Central memory CD8-positive, alpha-beta T cell (primary cell): ENCODE measurements at regions not wholly inside any gene's neighbourhood (a gene's known extent, or its start where the extent isn't known, plus 50 kb on each side); places are given as distances from the start of the nearest gene placed in this dataset.

Experiments used
- ATAC-seq: fragments of 150-1000 bp; cut with Tn5 transposase; replicated peaks from 2 replicates; pipeline ENCODE4 v1.10.0; 2022; ENCODE audit warnings: mild to moderate bottlenecking, moderate FRiP score, moderate number of reproducible peaks; ENCODE audit not compliant: poor library complexity, severe bottlenecking; ENCODE audit errors: extremely low read depth
- DNase-seq, 2 donors: peaks; one replicate each; pipeline ENCODE4 v3.0.0; 2021; ENCODE audit warnings: low spot score in 2 of 2
- H3K27ac Mint-ChIP-seq: one replicate; pipeline ENCODE4 v1.8.0; 2022; ENCODE audit warnings: low read depth, mild to moderate bottlenecking, moderate library complexity, mixed read lengths
- H3K27me3 Mint-ChIP-seq: one replicate; pipeline ENCODE4 v1.8.0; 2022; ENCODE audit warnings: mixed read lengths
- H3K36me3 Mint-ChIP-seq: one replicate; pipeline ENCODE4 v1.8.0; 2022; ENCODE audit warnings: mild to moderate bottlenecking, moderate library complexity, mixed read lengths; ENCODE audit not compliant: insufficient read depth
- H3K4me1 Mint-ChIP-seq: one replicate; pipeline ENCODE4 v1.8.0; 2022; ENCODE audit warnings: mixed read lengths
- H3K4me3 Mint-ChIP-seq: one replicate; pipeline ENCODE4 v1.8.0; 2022; ENCODE audit warnings: mild to moderate bottlenecking, moderate library complexity, mixed read lengths
- H3K9me3 Mint-ChIP-seq: one replicate; pipeline ENCODE4 v1.8.0; 2022; ENCODE audit warnings: mixed read lengths

DNA sequence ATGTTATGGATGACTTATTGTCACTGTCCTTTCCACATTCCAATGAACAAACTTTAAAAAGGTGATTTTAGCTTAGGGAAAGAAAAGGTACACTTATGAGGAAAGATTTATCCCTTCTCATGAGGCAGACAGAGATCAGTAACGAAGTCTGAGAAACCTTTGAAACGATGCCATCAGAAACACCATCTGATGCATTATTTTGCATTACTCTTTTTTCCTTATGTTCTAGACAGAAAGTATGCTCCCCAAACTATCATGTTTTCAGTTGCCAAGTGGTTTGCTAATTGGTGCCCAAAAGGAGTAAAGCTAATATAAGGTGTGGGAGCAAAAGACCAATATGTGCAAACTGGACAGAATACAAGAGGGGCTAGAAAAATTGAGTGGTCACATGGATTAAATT is 397.7 kb upstream of the RIOK2 start:
- no peak for DNase-seq
- Mint-ChIP-seq H3K4me1 (no peaks in the 10 kb centered on the region), H3K27ac (no peak overlapping the region), H3K4me3 (no peak overlapping the region), H3K27me3 (no peaks in the 10 kb centered on the region), H3K36me3 (no peaks in the 10 kb centered on the region), H3K9me3 (no peaks in the 10 kb centered on the region)
- no peak for ATAC-seq

DNA sequence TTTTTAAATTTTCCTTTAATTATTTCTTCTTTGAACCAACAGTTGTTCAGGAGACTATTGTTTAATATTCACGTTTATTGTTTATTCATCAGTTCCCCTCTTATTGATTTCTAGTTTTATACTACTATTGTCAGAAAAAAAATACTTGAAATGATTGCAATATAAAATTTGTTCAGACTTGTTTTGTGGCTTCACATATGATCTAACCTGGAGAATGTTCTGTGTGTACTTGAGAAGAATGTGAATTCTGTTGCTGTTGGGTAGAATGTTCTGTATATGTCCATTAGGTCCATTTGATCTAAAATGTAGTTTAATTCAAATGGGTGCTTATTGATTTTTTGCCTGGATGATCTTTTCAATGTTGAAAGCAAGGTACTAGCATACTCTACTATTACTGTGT is 408.7 kb upstream of the RIOK2 start:
- Mint-ChIP-seq H3K27me3 (no peaks in the 10 kb centered on the region), H3K4me1 (no peaks in the 10 kb centered on the region), H3K36me3 (no peaks in the 10 kb centered on the region), H3K4me3 (no peak overlapping the region), H3K9me3 (peaks cover 13% of the 10 kb centered on the region), H3K27ac (no peak overlapping the region)
- DNase-seq, result no peak
- no peak for ATAC-seq

DNA sequence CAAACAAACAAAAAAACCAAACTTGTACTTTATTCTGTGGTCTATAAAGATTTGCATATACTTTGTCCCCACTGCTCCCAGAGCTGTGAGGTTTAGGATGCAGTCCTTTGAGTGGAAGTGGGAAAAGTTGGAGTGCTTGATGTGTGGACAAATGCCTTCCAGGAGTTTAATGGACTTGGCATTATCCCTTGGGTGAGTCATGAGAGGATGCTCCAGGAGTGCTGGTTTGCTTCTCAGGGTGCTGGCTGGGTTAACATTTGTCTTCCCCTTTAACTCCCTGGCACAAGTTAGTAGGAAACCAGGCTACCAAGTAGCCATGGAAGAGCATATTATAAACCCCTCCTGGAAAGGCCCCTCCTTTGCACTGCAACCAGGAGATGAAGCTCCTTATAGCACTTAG is 417.4 kb upstream of the RIOK2 start:
- DNase-seq (no peak), ATAC-seq (no peak)
- Mint-ChIP-seq H3K27ac (no peak overlapping the region), H3K27me3 (no peaks in the 10 kb centered on the region), H3K4me3 (no peak overlapping the region), H3K9me3 (peaks cover 31% of the 10 kb centered on the region), H3K4me1 (no peaks in the 10 kb centered on the region), H3K36me3 (no peaks in the 10 kb centered on the region)

DNA sequence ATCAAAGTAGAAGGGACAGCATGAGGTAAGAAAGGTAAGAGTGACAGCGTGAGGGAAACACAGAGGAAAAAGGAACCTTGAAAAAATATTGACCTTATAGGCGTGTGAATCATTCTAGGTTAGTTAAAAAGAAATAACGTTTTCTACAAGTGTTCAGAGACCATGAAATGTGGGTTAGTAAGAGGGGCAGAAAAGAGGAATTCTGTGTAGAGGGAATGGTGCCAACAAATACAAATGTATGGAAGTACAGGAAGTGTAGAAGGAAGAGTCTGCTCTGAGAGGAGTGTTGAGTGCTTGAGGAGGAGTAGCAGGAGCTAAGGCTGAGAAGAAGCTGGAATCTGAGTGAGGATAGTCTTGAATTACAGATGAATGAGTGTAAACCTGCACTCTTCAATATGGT is 418.6 kb upstream of the RIOK2 start:
- no peaks in the 10 kb centered on the region for H3K36me3 Mint-ChIP-seq

DNA sequence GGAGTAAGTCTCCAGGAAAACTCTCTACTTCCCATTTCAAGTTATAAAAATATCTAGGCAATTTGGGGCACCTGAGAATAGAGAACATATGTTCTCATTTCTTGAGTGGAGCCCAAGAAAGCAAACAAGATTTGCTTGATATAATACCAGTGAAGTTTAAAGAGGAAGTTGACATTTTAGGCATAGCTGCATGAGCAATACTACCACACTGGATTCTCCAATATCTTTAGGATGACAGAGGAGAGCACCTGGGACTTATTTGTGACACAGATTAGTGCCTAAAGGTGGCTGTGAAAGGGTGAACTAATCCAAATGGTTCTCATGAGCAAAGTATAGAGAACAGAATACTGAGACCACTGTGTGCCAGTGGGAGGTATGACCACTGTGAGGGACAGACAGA is 423.5 kb upstream of the RIOK2 start:
- Mint-ChIP-seq H3K4me1 (no peaks in the 10 kb centered on the region), H3K27me3 (no peaks in the 10 kb centered on the region), H3K36me3 (no peaks in the 10 kb centered on the region), H3K4me3 (no peak overlapping the region), H3K9me3 (peaks cover 36% of the 10 kb centered on the region), H3K27ac (no peak overlapping the region)
- no peak for ATAC-seq
- no peak for DNase-seq

More for the DNA sequence above, 418.6 kb upstream of the RIOK2 start:
- no peak for ATAC-seq
- no peak overlapping the region for H3K4me3 Mint-ChIP-seq
- H3K27ac Mint-ChIP-seq, result no peak overlapping the region
- peaks cover 37% of the 10 kb centered on the region for H3K9me3 Mint-ChIP-seq
- DNase-seq, result no peak
- no peaks in the 10 kb centered on the region for H3K4me1 Mint-ChIP-seq
- H3K27me3 Mint-ChIP-seq, result no peaks in the 10 kb centered on the region

DNA sequence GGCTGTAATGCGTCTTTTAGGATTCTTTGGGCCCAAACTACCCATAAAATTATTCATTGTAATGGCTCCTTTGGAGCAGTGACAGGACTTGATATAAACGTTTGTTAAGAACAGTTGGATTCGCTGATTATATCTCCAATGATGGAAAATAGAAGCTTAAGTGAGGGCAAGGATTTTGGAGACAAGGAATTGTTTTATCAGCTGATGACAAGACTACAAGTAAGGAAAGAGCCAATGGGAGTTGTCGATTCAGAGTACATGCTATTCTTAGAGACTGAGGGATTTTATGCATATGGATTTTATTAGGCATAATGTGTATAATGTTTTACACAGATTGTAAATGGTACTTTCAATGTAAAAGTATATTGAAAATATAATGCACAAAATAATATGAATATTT is 425.5 kb upstream of the RIOK2 start:
- Mint-ChIP-seq H3K27ac (no peak overlapping the region), H3K27me3 (no peaks in the 10 kb centered on the region), H3K36me3 (no peaks in the 10 kb centered on the region), H3K9me3 (peaks cover 28% of the 10 kb centered on the region), H3K4me3 (no peak overlapping the region), H3K4me1 (no peaks in the 10 kb centered on the region)
- DNase-seq, result no peak
- ATAC-seq, result no peak

DNA sequence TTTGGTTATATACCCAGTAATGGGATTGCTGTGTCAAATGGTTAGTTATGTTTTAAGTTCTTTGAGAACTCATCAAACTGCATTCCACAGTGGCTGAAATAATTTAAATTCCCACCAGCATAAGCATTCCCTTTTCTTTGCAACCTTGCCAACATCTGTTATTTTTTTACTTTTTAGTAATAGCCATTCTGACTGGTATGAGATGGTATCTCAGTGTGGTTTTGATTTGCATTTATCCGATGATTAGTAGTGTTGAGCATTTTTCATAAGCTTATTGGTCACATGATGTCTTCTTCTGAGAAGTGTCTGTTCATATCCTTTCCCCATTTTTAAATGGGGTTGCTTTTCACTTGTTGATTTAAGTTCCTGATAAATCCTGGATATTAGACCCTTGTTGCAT is 435.7 kb upstream of the RIOK2 start:
- Mint-ChIP-seq H3K4me1 (no peaks in the 10 kb centered on the region), H3K9me3 (peaks cover 21% of the 10 kb centered on the region), H3K27me3 (no peaks in the 10 kb centered on the region)

DNA sequence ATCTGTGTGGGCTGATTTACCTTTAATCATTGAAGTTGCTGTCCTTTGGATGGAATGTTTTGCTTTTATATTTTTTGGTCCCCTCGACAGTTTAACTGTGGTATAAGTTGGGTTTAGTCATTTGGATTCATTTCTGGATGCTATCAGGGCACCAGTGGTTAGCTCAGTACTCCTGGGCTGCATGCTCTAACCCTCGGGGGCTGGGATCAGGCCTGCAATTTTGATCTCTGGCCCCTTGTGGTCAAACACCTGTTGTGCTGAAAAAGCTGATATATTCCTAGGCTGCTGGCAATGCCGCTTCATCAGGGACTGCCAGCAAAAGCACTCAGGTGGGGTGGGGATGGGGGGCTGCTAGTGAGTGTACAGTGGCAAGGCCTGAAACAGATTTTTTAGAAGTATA is 440.4 kb upstream of the RIOK2 start:
- Mint-ChIP-seq H3K4me1 (no peaks in the 10 kb centered on the region), H3K27me3 (no peaks in the 10 kb centered on the region), H3K4me3 (no peak overlapping the region), H3K36me3 (no peaks in the 10 kb centered on the region), H3K27ac (no peak overlapping the region), H3K9me3 (peaks cover 6% of the 10 kb centered on the region)
- DNase-seq (no peak), ATAC-seq (no peak)

More for the DNA sequence above, 435.7 kb upstream of the RIOK2 start:
- Mint-ChIP-seq H3K27ac (no peak overlapping the region), H3K4me3 (no peak overlapping the region), H3K36me3 (no peaks in the 10 kb centered on the region)
- no peak for DNase-seq
- ATAC-seq, result no peak

DNA sequence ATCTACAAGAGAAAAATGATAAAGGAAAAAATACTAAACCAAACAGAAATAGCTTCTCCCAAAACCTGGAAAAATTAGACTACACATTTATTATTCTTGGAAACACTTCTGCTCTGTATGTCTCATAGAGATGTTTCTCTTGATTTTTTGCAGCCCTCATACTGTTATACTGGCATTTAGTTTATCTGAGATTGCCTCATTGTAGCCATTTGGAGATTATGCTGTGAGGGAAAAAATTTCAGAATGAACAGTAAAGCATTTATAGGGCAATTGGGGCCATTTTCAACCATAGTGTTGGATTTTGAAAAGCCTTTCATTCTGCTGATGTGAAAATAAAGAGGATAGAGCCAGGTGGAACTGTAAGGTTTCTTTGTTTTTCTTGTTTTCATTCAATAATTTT is 441.8 kb upstream of the RIOK2 start:
- no peak for ATAC-seq
- H3K36me3 Mint-ChIP-seq, result no peaks in the 10 kb centered on the region
- H3K9me3 Mint-ChIP-seq, result peaks cover 5% of the 10 kb centered on the region
- H3K4me1 Mint-ChIP-seq, result no peaks in the 10 kb centered on the region
- H3K27ac Mint-ChIP-seq, result no peak overlapping the region
- no peak for DNase-seq
- H3K4me3 Mint-ChIP-seq, result no peak overlapping the region
- H3K27me3 Mint-ChIP-seq, result no peaks in the 10 kb centered on the region

DNA sequence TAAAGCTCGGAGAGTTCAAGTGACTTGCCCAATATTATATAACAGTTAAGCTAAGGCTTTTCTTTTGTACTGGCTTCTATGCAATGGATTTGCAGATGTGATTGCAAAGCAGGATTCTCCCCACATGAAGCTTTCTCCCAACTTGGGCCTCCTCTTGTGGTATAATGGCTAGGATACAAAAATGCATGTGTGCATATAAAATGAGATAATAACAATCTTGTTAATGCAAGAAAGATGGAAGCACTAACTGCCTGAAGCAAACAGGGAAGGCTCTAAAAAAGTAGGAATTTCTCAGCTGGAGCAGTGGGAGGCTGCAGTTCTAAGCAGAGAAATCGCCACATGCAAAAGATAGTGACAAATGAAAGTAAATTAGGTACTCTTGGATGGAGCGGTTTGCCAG is 444.2 kb upstream of the RIOK2 start:
- no peak overlapping the region for H3K4me3 Mint-ChIP-seq
- H3K36me3 Mint-ChIP-seq, result no peaks in the 10 kb centered on the region
- H3K4me1 Mint-ChIP-seq, result no peaks in the 10 kb centered on the region
- no peak for DNase-seq
- H3K27me3 Mint-ChIP-seq, result no peaks in the 10 kb centered on the region
- peaks cover 6% of the 10 kb centered on the region for H3K9me3 Mint-ChIP-seq
- no peak overlapping the region for H3K27ac Mint-ChIP-seq
- no peak for ATAC-seq

DNA sequence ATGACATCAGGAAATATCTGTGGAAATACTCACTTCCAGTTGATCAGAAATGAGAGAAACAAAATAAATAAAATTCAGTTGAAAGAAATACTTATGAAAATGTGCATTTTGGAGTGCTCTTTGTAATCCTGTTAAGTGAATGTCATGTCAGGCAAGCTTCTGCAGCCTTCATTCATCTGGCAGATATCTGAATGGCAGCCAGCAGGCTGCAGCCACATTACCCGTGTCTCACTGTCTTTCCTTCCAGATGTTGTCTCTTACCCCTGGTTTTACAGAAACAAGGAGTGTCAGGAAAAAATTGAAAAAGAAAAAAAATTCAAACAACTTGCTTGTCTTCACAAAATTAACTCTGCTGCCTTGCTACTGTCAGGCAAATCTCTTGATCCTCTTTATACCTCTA is 445.0 kb upstream of the RIOK2 start:
- no peaks in the 10 kb centered on the region for H3K36me3 Mint-ChIP-seq
- peaks cover 6% of the 10 kb centered on the region for H3K9me3 Mint-ChIP-seq
- no peaks in the 10 kb centered on the region for H3K27me3 Mint-ChIP-seq
- no peak overlapping the region for H3K27ac Mint-ChIP-seq
- no peak for DNase-seq
- H3K4me1 Mint-ChIP-seq, result no peaks in the 10 kb centered on the region
- no peak overlapping the region for H3K4me3 Mint-ChIP-seq
- ATAC-seq, result no peak

DNA sequence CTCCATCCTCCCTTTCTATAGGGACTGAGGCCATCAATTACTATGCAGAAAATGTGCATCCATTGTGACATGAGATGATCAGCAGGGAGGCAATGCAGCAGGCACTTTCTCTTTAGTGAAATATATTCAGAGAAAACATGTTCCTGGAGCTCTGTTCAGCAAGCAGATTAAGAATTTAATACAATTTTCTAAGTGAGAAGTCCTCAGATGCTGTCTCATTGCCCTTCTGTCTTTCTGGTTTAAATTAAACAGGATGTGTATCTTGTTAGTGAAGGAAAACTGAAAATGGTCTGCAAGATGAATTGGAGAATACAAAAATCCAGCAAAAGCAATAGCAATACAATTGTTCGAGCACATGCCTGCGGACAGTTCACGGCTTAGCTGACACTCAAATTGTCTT is 445.8 kb upstream of the RIOK2 start:
- no peaks in the 10 kb centered on the region for H3K27me3 Mint-ChIP-seq
- no peak for ATAC-seq
- no peak overlapping the region for H3K4me3 Mint-ChIP-seq
- peaks cover 6% of the 10 kb centered on the region for H3K9me3 Mint-ChIP-seq
- H3K36me3 Mint-ChIP-seq, result no peaks in the 10 kb centered on the region
- no peak for DNase-seq
- H3K4me1 Mint-ChIP-seq, result no peaks in the 10 kb centered on the region
- H3K27ac Mint-ChIP-seq, result no peak overlapping the region

DNA sequence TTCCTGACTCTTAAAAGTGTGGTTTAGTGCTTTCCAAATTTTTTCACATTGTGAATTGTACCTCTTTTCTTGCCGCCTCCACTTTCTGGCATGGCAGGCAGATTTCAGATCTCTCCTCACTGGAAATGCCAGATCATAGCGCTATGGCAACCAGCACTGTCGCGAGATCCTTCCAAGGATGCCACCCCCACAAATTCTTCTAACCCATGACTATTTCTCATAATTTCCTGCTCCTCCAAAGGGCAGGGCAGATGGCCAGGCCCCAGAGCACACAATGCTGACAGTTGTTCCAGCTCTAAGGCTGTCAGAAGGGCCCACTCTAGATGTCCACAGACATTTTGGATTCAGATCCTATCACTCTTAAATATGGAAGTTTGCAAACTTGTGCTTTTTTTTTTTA is 446.2 kb upstream of the RIOK2 start:
- Mint-ChIP-seq H3K27me3 (no peaks in the 10 kb centered on the region), H3K9me3 (peaks cover 6% of the 10 kb centered on the region), H3K4me1 (no peaks in the 10 kb centered on the region), H3K27ac (no peak overlapping the region), H3K36me3 (no peaks in the 10 kb centered on the region), H3K4me3 (no peak overlapping the region)
- no peak for ATAC-seq
- DNase-seq, result no peak

DNA sequence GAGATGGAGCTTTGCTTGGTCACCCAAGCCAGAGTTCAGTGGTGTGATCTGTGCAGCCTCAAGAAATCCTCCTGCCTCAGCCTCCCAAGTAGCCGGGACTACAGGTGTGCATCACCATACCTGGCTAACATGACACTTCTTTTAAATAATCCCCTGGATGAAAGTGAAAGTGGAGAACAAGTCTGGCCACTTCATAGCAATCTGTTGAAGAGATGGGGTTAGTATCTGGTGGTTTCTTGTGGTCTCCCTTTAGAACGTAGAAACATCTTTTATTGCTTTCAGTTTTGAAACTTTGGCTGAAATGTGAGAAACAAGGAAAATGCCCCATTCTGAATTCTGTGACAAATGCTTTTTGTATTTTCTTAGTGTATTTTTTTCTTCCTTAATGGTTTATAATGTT is 452.5 kb upstream of the RIOK2 start:
- H3K36me3 Mint-ChIP-seq, result no peaks in the 10 kb centered on the region

More for the DNA sequence above, 452.5 kb upstream of the RIOK2 start:
- H3K9me3 Mint-ChIP-seq, result peaks cover 11% of the 10 kb centered on the region
- no peak overlapping the region for H3K27ac Mint-ChIP-seq
- DNase-seq (no peak), ATAC-seq (no peak)
- no peaks in the 10 kb centered on the region for H3K27me3 Mint-ChIP-seq
- no peak overlapping the region for H3K4me3 Mint-ChIP-seq
- H3K4me1 Mint-ChIP-seq, result no peaks in the 10 kb centered on the region
